G401 (cell line): ENCODE measurements at regions not wholly inside any gene's neighbourhood (a gene's known extent, or its start where the extent isn't known, plus 50 kb on each side); places are given as distances from the start of the nearest gene placed in this dataset.

Source experiments
- DNase-seq: peaks from one replicate; pipeline ENCODE4 v3.0.0-alpha.2; 2015; ENCODE audit warnings: low spot score
- in situ Hi-C: cut with HindIII; loops from 2 replicates; pipeline ENCODE4 v1.10.0; 2016; ENCODE audit warnings: low sequenced_read_pairs, mixed read lengths

GRCh38 chr4:129488427-129488826, 392.5 kb downstream of the C4orf33 start:
- no peak for DNase-seq
- in situ Hi-C loops = no loop called here

- in situ Hi-C loops = no loop called here
- no peak for DNase-seq
Observed at GRCh38 chr4:129490516-129490915, 394.6 kb downstream of the C4orf33 start.

GRCh38 chr4:129498626-129499025, 402.7 kb downstream of the C4orf33 start:
- no peak for DNase-seq
- in situ Hi-C loops = no loop called here

GRCh38 chr4:129514852-129515251, 418.9 kb downstream of the C4orf33 start:
- in situ Hi-C loops = no loop called here
- no peak for DNase-seq

- no peak for DNase-seq
- in situ Hi-C loops = no loop called here
Observed at GRCh38 chr4:129515356-129515755, 419.4 kb downstream of the C4orf33 start.

- DNase-seq = no peak
- in situ Hi-C loops = no loop called here
Observed at GRCh38 chr4:129526812-129527211, 430.9 kb downstream of the C4orf33 start.

GRCh38 chr4:129531253-129531652, 435.3 kb downstream of the C4orf33 start:
- DNase-seq = no peak
- in situ Hi-C loops = no loop called here

- in situ Hi-C loops = no loop called here
- no peak for DNase-seq
Observed at GRCh38 chr4:129532573-129532972, 436.6 kb downstream of the C4orf33 start.

- in situ Hi-C loops = no loop called here
- no peak for DNase-seq
Observed at GRCh38 chr4:129543299-129543698, 447.3 kb downstream of the C4orf33 start.

GRCh38 chr4:129545599-129546278, 449.8 kb downstream of the C4orf33 start:
- in situ Hi-C loops = no loop called here
- no peak for DNase-seq

GRCh38 chr4:129546531-129546930, 450.6 kb downstream of the C4orf33 start:
- in situ Hi-C loops = no loop called here
- no peak for DNase-seq

GRCh38 chr4:129550281-129550785, 454.4 kb downstream of the C4orf33 start:
- in situ Hi-C loops = no loop called here
- DNase-seq = no peak

- no peak for DNase-seq
- in situ Hi-C loops = no loop called here
Observed at GRCh38 chr4:129561280-129561679, 465.3 kb downstream of the C4orf33 start.

- in situ Hi-C loops = no loop called here
- no peak for DNase-seq
Observed at GRCh38 chr4:129561886-129562671, 466.1 kb downstream of the C4orf33 start.

GRCh38 chr4:129565214-129565613, 469.3 kb downstream of the C4orf33 start:
- in situ Hi-C loops = no loop called here
- DNase-seq = no peak

GRCh38 chr4:129570326-129570725, 474.4 kb downstream of the C4orf33 start:
- in situ Hi-C loops = no loop called here
- no peak for DNase-seq

GRCh38 chr4:129578336-129578735, 482.4 kb downstream of the C4orf33 start:
- no peak for DNase-seq
- in situ Hi-C loops = no loop called here

GRCh38 chr4:129581305-129581704, 485.4 kb downstream of the C4orf33 start:
- DNase-seq = no peak
- in situ Hi-C loops = no loop called here

- in situ Hi-C loops = no loop called here
- DNase-seq = no peak
Observed at GRCh38 chr4:129583868-129584267, 487.9 kb downstream of the C4orf33 start.

GRCh38 chr4:129598582-129598981, 502.6 kb downstream of the C4orf33 start:
- no peak for DNase-seq
- in situ Hi-C loops = no loop called here

- DNase-seq = no peak
- in situ Hi-C loops = no loop called here
Observed at GRCh38 chr4:129600898-129601297, 504.9 kb downstream of the C4orf33 start.
